Natural killer cell (primary cell): ENCODE measurements at regions not wholly inside any gene's neighbourhood (a gene's known extent, or its start where the extent isn't known, plus 50 kb on each side); places are given as distances from the start of the nearest gene placed in this dataset.

Source experiments
- ATAC-seq, 3 donors: fragments of 150-1000 bp in 2 of 3; fragments of 200-7000 bp in 1 of 3; cut with Tn5 transposase; 1 replicate in 1 of 3; 2 replicates in 2 of 3; pipeline ENCODE4 v1.10.0; 2021; ENCODE audit warnings: mild to moderate bottlenecking in 2 of 3, moderate library complexity in 2 of 3
- DNase-seq, 2 donors: peaks; one replicate each; pipeline versions ENCODE4 v3.0.0 to v3.0.0-alpha.2; 2013 to 2021; ENCODE audit warnings: mixed read lengths in 1 of 2
- H3K27ac ChIP-seq: one replicate; pipeline ENCODE4 v1.5.1; 2013; ENCODE audit warnings: mild to moderate bottlenecking, low read length
- H3K27me3 ChIP-seq: one replicate; pipeline ENCODE4 v1.6.1; 2013; ENCODE audit warnings: low read length; ENCODE audit not compliant: control insufficient read depth, insufficient read depth
- H3K36me3 ChIP-seq: one replicate; pipeline ENCODE4 v1.6.1; 2013; ENCODE audit warnings: low read length; ENCODE audit not compliant: control insufficient read depth, insufficient read depth
- H3K4me1 ChIP-seq: one replicate; pipeline ENCODE4 v1.6.1; 2013; ENCODE audit warnings: low read length; ENCODE audit not compliant: control insufficient read depth, insufficient read depth
- H3K4me3 ChIP-seq: one replicate; pipeline ENCODE4 v1.5.1; 2013; ENCODE audit warnings: low read length
- H3K9me3 ChIP-seq: one replicate; pipeline ENCODE4 v1.6.1; 2013; ENCODE audit warnings: low read length; ENCODE audit not compliant: control insufficient read depth, insufficient read depth
- H3K27ac Mint-ChIP-seq, 2 donors: one replicate each; pipeline ENCODE4 v1.8.0; 2022; ENCODE audit warnings: mild to moderate bottlenecking in 2 of 2, mixed read lengths in 2 of 2, moderate library complexity in 1 of 2
- H3K27me3 Mint-ChIP-seq, 2 donors: one replicate each; pipeline ENCODE4 v1.8.0; 2022; ENCODE audit warnings: low read depth in 2 of 2, mixed read lengths in 2 of 2
- H3K36me3 Mint-ChIP-seq: one replicate; pipeline ENCODE4 v1.8.0; 2022; ENCODE audit warnings: mixed read lengths
- H3K4me1 Mint-ChIP-seq, 2 donors: one replicate each; pipeline ENCODE4 v1.8.0; 2022; ENCODE audit warnings: mixed read lengths in 2 of 2
- H3K4me3 Mint-ChIP-seq: one replicate; pipeline ENCODE4 v1.8.0; 2022; ENCODE audit warnings: mild to moderate bottlenecking, moderate library complexity, mixed read lengths
- H3K9me3 Mint-ChIP-seq, 2 donors: one replicate each; pipeline ENCODE4 v1.8.0; 2022; ENCODE audit warnings: mixed read lengths in 2 of 2
- CTCF ChIP-seq: fragments of 200-600 bp; IDR thresholded peaks from one replicate; pipeline ENCODE4 v1.8.0; 2022; ENCODE audit warnings: antibody characterized with exemption
- WGBS: methylation state at CpG from one replicate; pipeline ENCODE4 v1.1.7; 2013; ENCODE audit warnings: missing lambda C conversion rate; ENCODE audit not compliant: insufficient coverage; 5-methylcytosine and 5-hydroxymethylcytosine counted together
- intact Hi-C: fragments of 100-400 bp; cut with micrococcal nuclease; formaldehyde crosslinking; loops from one replicate; pipeline ENCODE4 v1.14.2; 2022

DNA sequence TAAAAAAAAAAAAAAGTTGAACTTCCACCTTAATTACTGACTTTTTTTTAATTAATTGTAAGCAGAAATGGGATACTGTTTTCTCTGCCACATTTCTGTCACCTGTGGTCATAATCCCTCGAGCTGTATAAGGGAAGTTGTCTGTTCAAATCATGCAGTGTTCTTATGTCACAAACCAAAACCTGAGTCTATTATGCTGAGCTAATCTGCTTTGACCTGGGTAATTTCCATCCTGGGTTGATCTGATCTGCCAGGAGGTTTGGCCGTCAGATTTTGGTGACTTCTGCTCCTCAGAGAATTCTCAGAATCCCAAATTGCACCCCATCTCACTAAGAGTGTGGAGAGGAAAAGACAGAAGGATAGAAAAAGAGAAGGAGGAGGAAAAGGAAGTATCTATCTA lies 683.1 kb downstream of the KCTD8 start:
- DNase-seq (no peak), ATAC-seq (no peak)
- Mint-ChIP-seq H3K36me3 (no peaks in the 10 kb centered on the region), H3K9me3 (peaks cover 7 to 16% of the 10 kb centered on the region in 2 donors), H3K27me3 (no peaks in the 10 kb centered on the region), H3K4me3 (no peak overlapping the region), H3K4me1 (no peaks in the 10 kb centered on the region), H3K27ac (no peak overlapping the region)
- 71% methylated on average over 2 of the region's 2 CpGs for WGBS
- Histone ChIP-seq H3K27me3 (no peaks in the 10 kb centered on the region), H3K4me1 (no peaks in the 10 kb centered on the region), H3K4me3 (no peak overlapping the region), H3K27ac (no peak overlapping the region), H3K36me3 (no peaks in the 10 kb centered on the region), H3K9me3 (peaks cover 6% of the 10 kb centered on the region)
- no peak for TF ChIP-seq CTCF
- intact Hi-C loops, result no loop called here

DNA sequence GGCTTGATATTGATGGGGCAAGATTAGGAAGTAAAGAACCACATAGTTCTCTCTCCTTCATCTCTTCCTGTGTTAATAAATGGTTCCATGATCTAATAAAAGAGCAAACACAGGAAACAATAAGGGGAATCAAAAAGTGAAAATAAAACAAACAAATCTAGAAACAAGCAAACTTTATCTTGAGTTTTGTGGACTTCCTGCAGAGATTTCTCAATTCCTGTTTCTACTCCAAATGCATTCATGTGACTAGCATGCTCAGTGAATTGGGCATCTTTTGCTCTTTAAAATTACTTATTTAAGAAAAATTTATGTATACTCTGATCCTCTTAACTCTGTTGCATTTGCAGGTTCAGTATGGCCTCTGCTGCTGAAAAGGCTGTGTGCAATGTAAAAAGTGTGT lies 682.0 kb downstream of the KCTD8 start:
- Mint-ChIP-seq H3K27me3 (no peaks in the 10 kb centered on the region), H3K4me1 (no peaks in the 10 kb centered on the region), H3K9me3 (peaks cover 7 to 16% of the 10 kb centered on the region in 2 donors), H3K27ac (no peak overlapping the region), H3K36me3 (no peaks in the 10 kb centered on the region), H3K4me3 (no peak overlapping the region)
- H3K36me3 ChIP-seq, result no peaks in the 10 kb centered on the region
- no peak for ATAC-seq
- no peak overlapping the region for H3K4me3 ChIP-seq
- TF ChIP-seq CTCF, result no peak
- DNase-seq, result no peak
- H3K27ac ChIP-seq, result no peak overlapping the region
- H3K4me1 ChIP-seq, result no peaks in the 10 kb centered on the region
- peaks cover 6% of the 10 kb centered on the region for H3K9me3 ChIP-seq
- H3K27me3 ChIP-seq, result no peaks in the 10 kb centered on the region
- intact Hi-C loops, result no loop called here

DNA sequence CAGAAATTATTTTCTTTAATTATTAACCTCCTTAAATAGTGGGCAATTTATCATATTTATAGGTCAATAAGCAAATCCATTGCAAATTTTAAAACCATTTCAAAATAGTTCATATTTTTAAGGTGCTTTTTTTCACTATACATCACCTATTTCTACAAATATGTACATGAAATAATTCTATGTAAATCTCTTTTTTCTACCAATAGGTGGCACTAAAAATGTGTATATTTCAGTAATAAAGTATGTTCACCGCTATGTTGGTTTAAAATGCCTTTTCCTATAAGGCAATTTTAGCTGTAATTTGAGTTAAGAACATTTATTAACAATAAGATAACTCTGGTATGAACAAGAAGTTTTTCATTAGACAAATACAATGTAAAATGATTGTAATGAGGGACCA lies 672.2 kb downstream of the KCTD8 start:
- H3K4me3 Mint-ChIP-seq, result no peak overlapping the region
- no peak overlapping the region for H3K27ac ChIP-seq
- H3K27me3 ChIP-seq, result no peaks in the 10 kb centered on the region
- no CpG with 5 or more reads among the region's 1 CpG for WGBS
- H3K9me3 Mint-ChIP-seq, result peaks cover 7 to 9% of the 10 kb centered on the region in 2 donors
- no peaks in the 10 kb centered on the region for H3K36me3 Mint-ChIP-seq
- no peaks in the 10 kb centered on the region for H3K27me3 Mint-ChIP-seq
- no peak overlapping the region for H3K27ac Mint-ChIP-seq
- no peak for TF ChIP-seq CTCF
- no peaks in the 10 kb centered on the region for H3K4me1 ChIP-seq
- no peaks in the 10 kb centered on the region for H3K36me3 ChIP-seq
- intact Hi-C loops, result no loop called here
- no peak overlapping the region for H3K4me3 ChIP-seq
- DNase-seq, result no peak
- no peaks in the 10 kb centered on the region for H3K4me1 Mint-ChIP-seq
- no peaks in the 10 kb centered on the region for H3K9me3 ChIP-seq
- no peak for ATAC-seq

DNA sequence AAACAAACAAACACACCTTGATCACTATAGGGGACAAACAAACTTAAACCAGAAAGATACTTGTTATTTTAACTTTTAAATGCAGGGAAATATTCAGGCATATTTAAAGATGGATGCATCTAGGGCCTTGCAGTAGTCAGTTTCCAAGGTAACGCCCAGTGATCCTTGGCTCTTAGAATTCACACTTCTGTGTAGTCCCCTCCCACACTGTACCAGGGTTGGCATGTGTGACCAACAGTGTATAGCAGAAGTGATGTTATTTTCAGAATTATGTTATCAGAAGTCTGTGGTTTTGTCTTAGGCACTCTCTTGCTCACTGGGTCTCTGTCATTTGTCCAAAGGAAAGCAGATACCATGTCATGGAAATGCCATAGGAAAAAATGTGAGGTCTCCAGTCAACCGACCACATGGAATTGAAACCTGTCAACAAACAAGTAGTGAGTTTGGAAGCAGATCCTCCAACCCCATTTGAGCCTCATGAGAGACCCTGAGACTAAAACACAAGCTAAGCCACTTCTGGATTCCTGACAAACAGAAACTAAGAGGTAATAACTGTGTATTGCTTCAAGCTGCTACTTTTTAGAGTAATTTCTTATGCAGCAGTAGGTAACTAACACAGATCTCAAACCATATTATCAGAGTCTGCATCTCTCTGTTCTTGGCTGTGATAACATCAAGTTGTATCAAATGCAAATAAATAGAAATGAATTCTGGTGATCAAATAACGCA lies 670.3 kb downstream of the KCTD8 start:
- intact Hi-C loops, result no loop called here
- Histone ChIP-seq H3K4me3 (no peak overlapping the region), H3K36me3 (no peaks in the 10 kb centered on the region), H3K4me1 (no peaks in the 10 kb centered on the region), H3K27me3 (no peaks in the 10 kb centered on the region), H3K9me3 (no peaks in the 10 kb centered on the region), H3K27ac (no peak overlapping the region)
- DNase-seq, result no peak
- Mint-ChIP-seq H3K36me3 (no peaks in the 10 kb centered on the region), H3K27ac (no peak overlapping the region), H3K4me1 (no peaks in the 10 kb centered on the region), H3K4me3 (no peak overlapping the region), H3K27me3 (no peaks in the 10 kb centered on the region), H3K9me3 (peaks cover 7 to 11% of the 10 kb centered on the region in 2 donors)
- TF ChIP-seq CTCF, result no peak
- ATAC-seq, result no peak
- 89% methylated on average over 3 of the region's 3 CpGs for WGBS
